ENCODE measurements at regions not wholly inside any gene's neighbourhood (a gene's known extent, or its start where the extent isn't known, plus 50 kb on each side); places are given as distances from the start of the nearest gene placed in this dataset.

- no CpG with 5 or more reads among the region's 1 CpG for whole genome bisulfite sequencing (ENCODE audit: extremely low coverage, insufficient read length, low lambda C conversion rate)
- Mint-ChIP-seq H3K9me3 (peaks cover 7 to 9% of the 10 kb centered on the region in 2 experiments; a peak in 3 of 5 replicates), H3K4me3 (no peak overlapping the region), H3K27ac (no peak overlapping the region), H3K4me1 (peaks cover 3 to 9% of the 10 kb centered on the region in 2 experiments; a peak in 2 of 4 replicates), H3K27me3 (ENCODE audit: low read depth) (no peaks in the 10 kb centered on the region), H3K36me3 (ENCODE audit: insufficient read depth in 1 of 3, low read depth in 3 of 3) (peaks cover 0 to 6% (median 0%) of the 10 kb centered on the region in 3 experiments; a peak in 2 of 7 replicates)
- Histone ChIP-seq H4K8ac (replicated peaks; ENCODE audit: insufficient read length, low read depth, low read length) (no peak overlapping the region), H3K4me1 (ENCODE audit: insufficient read depth, low read length) (no peaks in the 10 kb centered on the region), H3K23ac (ENCODE audit: insufficient read length, low read depth, low read length) (no peak overlapping the region), H3K4me2 (ENCODE audit: insufficient read depth, insufficient read length, low read length) (no peak overlapping the region), H3K9me3 (ENCODE audit: control insufficient read depth, low read depth, low read length) (no peaks in the 10 kb centered on the region), H3K79me1 (ENCODE audit: insufficient read depth, low read depth, low read length, poor library complexity, severe bottlenecking) (no peaks in the 10 kb centered on the region), H3K18ac (ENCODE audit: insufficient read length, low read depth, low read length) (no peak overlapping the region), H2AFZ (ENCODE audit: low read length) (no peak overlapping the region), H2BK15ac (ENCODE audit: low read depth, low read length) (no peak overlapping the region), H3K14ac (ENCODE audit: insufficient read depth, low read length) (no peak overlapping the region), H3T11ph (ENCODE audit: low read length) (no peak overlapping the region), H4K5ac (ENCODE audit: insufficient read length, low read depth, low read length) (no peak overlapping the region), H2AK5ac (ENCODE audit: insufficient read length, low read length) (no peak overlapping the region), H3K27me3 (ENCODE audit: insufficient read depth, low read length) (no peaks in the 10 kb centered on the region), H4K91ac (ENCODE audit: insufficient read length, low read depth, low read length) (no peak overlapping the region), H3K56ac (ENCODE audit: insufficient read length, low read depth, low read length) (no peak overlapping the region), H3K9ac (ENCODE audit: extremely low read depth, insufficient read length, low read length) (no peak overlapping the region), H2BK5ac (ENCODE audit: insufficient read length, low read length) (no peak overlapping the region), H3K27ac (ENCODE audit: insufficient read length, low read depth, low read length) (no peak overlapping the region), H3K79me2 (ENCODE audit: insufficient read depth, low read length) (no peaks in the 10 kb centered on the region), H3K4ac (ENCODE audit: low read depth, low read length) (no peak overlapping the region), H3K23me2 (ENCODE audit: insufficient read length, low read depth, low read length, poor library complexity, severe bottlenecking) (no peaks in the 10 kb centered on the region), H2BK20ac (ENCODE audit: low read depth, low read length, poor library complexity, severe bottlenecking) (no peak overlapping the region), H2BK120ac (ENCODE audit: low read depth, low read length, poor library complexity, severe bottlenecking) (no peak overlapping the region), H4K20me1 (ENCODE audit: control insufficient read depth, insufficient read depth, insufficient read length) (no peaks in the 10 kb centered on the region), H2BK12ac (ENCODE audit: insufficient read length, low read depth, low read length) (no peak overlapping the region)
- TF ChIP-seq, protein P1, sequence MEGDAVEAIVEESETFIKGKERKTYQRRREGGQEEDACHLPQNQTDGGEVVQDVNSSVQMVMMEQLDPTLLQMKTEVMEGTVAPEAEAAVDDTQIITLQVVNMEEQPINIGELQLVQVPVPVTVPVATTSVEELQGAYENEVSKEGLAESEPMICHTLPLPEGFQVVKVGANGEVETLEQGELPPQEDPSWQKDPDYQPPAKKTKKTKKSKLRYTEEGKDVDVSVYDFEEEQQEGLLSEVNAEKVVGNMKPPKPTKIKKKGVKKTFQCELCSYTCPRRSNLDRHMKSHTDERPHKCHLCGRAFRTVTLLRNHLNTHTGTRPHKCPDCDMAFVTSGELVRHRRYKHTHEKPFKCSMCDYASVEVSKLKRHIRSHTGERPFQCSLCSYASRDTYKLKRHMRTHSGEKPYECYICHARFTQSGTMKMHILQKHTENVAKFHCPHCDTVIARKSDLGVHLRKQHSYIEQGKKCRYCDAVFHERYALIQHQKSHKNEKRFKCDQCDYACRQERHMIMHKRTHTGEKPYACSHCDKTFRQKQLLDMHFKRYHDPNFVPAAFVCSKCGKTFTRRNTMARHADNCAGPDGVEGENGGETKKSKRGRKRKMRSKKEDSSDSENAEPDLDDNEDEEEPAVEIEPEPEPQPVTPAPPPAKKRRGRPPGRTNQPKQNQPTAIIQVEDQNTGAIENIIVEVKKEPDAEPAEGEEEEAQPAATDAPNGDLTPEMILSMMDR (conservative IDR thresholded peaks at IDR 0.05) = no peak
- DNase-seq = no peak
Measured at GRCh38 chr7:16958724-16959123, 76.9 kb upstream of the AGR3 start.
